Skeletal muscle satellite cell (primary cell): ENCODE measurements at regions not wholly inside any gene's neighbourhood (a gene's known extent, or its start where the extent isn't known, plus 50 kb on each side); places are given as distances from the start of the nearest gene placed in this dataset.

ENCODE experiments used
- H3K27me3 ChIP-seq: 2 replicates; pipeline ENCODE4 v1.7.0; 2013; ENCODE audit warnings: low read length; ENCODE audit not compliant: control insufficient read depth, insufficient read depth
- H3K36me3 ChIP-seq: 2 replicates; pipeline ENCODE4 v1.7.0; 2013; ENCODE audit warnings: mild to moderate bottlenecking, control low read depth, low read length; ENCODE audit not compliant: insufficient read depth
- H3K4me1 ChIP-seq: 2 replicates; pipeline ENCODE4 v1.7.0; 2013; ENCODE audit warnings: low read length; ENCODE audit not compliant: control insufficient read depth, insufficient read depth
- H3K4me2 ChIP-seq: 2 replicates; pipeline ENCODE4 v1.7.0; 2013; ENCODE audit warnings: mild to moderate bottlenecking, low read length
- H3K4me3 ChIP-seq: 2 replicates; pipeline ENCODE4 v1.7.0; 2013; ENCODE audit warnings: low read length
- H3K9ac ChIP-seq: 2 replicates; pipeline ENCODE4 v1.7.0; 2013; ENCODE audit warnings: mild to moderate bottlenecking, low read depth, low read length, moderate library complexity
- H3K9me3 ChIP-seq: replicated peaks from 2 replicates; pipeline ENCODE4 v1.7.0; 2013; ENCODE audit warnings: mild to moderate bottlenecking, control low read depth, low read length

- no peaks in the 10 kb centered on the region for H3K36me3 ChIP-seq
- no peak overlapping the region for H3K4me2 ChIP-seq
- peaks cover 5% of the 10 kb centered on the region for H3K9me3 ChIP-seq
- no peak overlapping the region for H3K9ac ChIP-seq
- peaks cover 34% of the 10 kb centered on the region for H3K27me3 ChIP-seq
- no peaks in the 10 kb centered on the region for H3K4me1 ChIP-seq
- H3K4me3 ChIP-seq = no peak overlapping the region
Measured at GRCh38 chr9:38164659-38165221, 95.7 kb upstream of the SHB start.

- Histone ChIP-seq H3K36me3 (no peaks in the 10 kb centered on the region), H3K4me3 (no peak overlapping the region), H3K9me3 (no peaks in the 10 kb centered on the region), H3K4me2 (no peak overlapping the region), H3K9ac (no peak overlapping the region), H3K27me3 (peaks cover 34% of the 10 kb centered on the region), H3K4me1 (no peaks in the 10 kb centered on the region)
Measured at GRCh38 chr9:38163518-38163917, 94.5 kb upstream of the SHB start.

GRCh38 chr9:38162332-38163211, 93.5 kb upstream of the SHB start:
- H3K4me3 ChIP-seq = no peak overlapping the region
- no peaks in the 10 kb centered on the region for H3K36me3 ChIP-seq
- H3K4me1 ChIP-seq = no peaks in the 10 kb centered on the region
- H3K9ac ChIP-seq = no peak overlapping the region
- no peak overlapping the region for H3K4me2 ChIP-seq
- H3K9me3 ChIP-seq = no peaks in the 10 kb centered on the region
- H3K27me3 ChIP-seq = peaks cover 35% of the 10 kb centered on the region

- no peaks in the 10 kb centered on the region for H3K9me3 ChIP-seq
- no peak overlapping the region for H3K4me2 ChIP-seq
- H3K4me3 ChIP-seq = no peak overlapping the region
- no peaks in the 10 kb centered on the region for H3K36me3 ChIP-seq
- no peaks in the 10 kb centered on the region for H3K4me1 ChIP-seq
- H3K27me3 ChIP-seq = peaks cover 34% of the 10 kb centered on the region
- no peak overlapping the region for H3K9ac ChIP-seq
Measured at GRCh38 chr9:38160613-38161215, 91.7 kb upstream of the SHB start.

- Histone ChIP-seq H3K9me3 (no peaks in the 10 kb centered on the region), H3K9ac (no peak overlapping the region), H3K4me1 (no peaks in the 10 kb centered on the region), H3K4me2 (no peak overlapping the region), H3K36me3 (no peaks in the 10 kb centered on the region), H3K27me3 (peaks cover 36% of the 10 kb centered on the region), H3K4me3 (no peak overlapping the region)
Measured at GRCh38 chr9:38159599-38159998, 90.6 kb upstream of the SHB start.

- H3K9ac ChIP-seq = no peak overlapping the region
- H3K27me3 ChIP-seq = peaks cover 33% of the 10 kb centered on the region
- H3K36me3 ChIP-seq = no peaks in the 10 kb centered on the region
- no peaks in the 10 kb centered on the region for H3K9me3 ChIP-seq
- H3K4me1 ChIP-seq = no peaks in the 10 kb centered on the region
- H3K4me2 ChIP-seq = no peak overlapping the region
- H3K4me3 ChIP-seq = no peak overlapping the region
Measured at GRCh38 chr9:38158628-38159027, 89.6 kb upstream of the SHB start.

- no peak overlapping the region for H3K9ac ChIP-seq
- H3K4me1 ChIP-seq = no peaks in the 10 kb centered on the region
- peaks cover 34% of the 10 kb centered on the region for H3K27me3 ChIP-seq
- no peaks in the 10 kb centered on the region for H3K36me3 ChIP-seq
- H3K4me3 ChIP-seq = no peak overlapping the region
- no peaks in the 10 kb centered on the region for H3K9me3 ChIP-seq
- no peak overlapping the region for H3K4me2 ChIP-seq
Measured at GRCh38 chr9:38157711-38158110, 88.7 kb upstream of the SHB start.

- H3K4me2 ChIP-seq = no peak overlapping the region
- no peaks in the 10 kb centered on the region for H3K36me3 ChIP-seq
- H3K4me1 ChIP-seq = no peaks in the 10 kb centered on the region
- no peak overlapping the region for H3K4me3 ChIP-seq
- no peaks in the 10 kb centered on the region for H3K9me3 ChIP-seq
- no peak overlapping the region for H3K9ac ChIP-seq
- peaks cover 43% of the 10 kb centered on the region for H3K27me3 ChIP-seq
Measured at GRCh38 chr9:38154501-38155421, 85.7 kb upstream of the SHB start.

- Histone ChIP-seq H3K4me2 (no peak overlapping the region), H3K4me1 (no peaks in the 10 kb centered on the region), H3K36me3 (no peaks in the 10 kb centered on the region), H3K27me3 (peaks cover 51% of the 10 kb centered on the region), H3K4me3 (no peak overlapping the region), H3K9me3 (no peaks in the 10 kb centered on the region), H3K9ac (no peak overlapping the region)
Measured at GRCh38 chr9:38153910-38154291, 84.9 kb upstream of the SHB start.

GRCh38 chr9:38153152-38153909, 84.3 kb upstream of the SHB start:
- Histone ChIP-seq H3K36me3 (no peaks in the 10 kb centered on the region), H3K27me3 (peaks cover 57% of the 10 kb centered on the region), H3K4me1 (no peaks in the 10 kb centered on the region), H3K9ac (no peak overlapping the region), H3K9me3 (no peaks in the 10 kb centered on the region), H3K4me3 (no peak overlapping the region), H3K4me2 (no peak overlapping the region)
